HL-60 (cell line): ENCODE measurements at regions not wholly inside any gene's neighbourhood (a gene's known extent, or its start where the extent isn't known, plus 50 kb on each side); places are given as distances from the start of the nearest gene placed in this dataset.

Source experiments
- DNase-seq, 2 experiments: peaks; one replicate each; pipeline ENCODE4 v3.0.0-alpha.2; 2010 to 2020; ENCODE audit warnings: low read depth in 1 of 2, low spot score in 1 of 2
- H3K27ac ChIP-seq: fragments of 250-450 bp; sonication (Bioruptor Pico); replicated peaks from 2 replicates; pipeline ENCODE4 v1.5.1; 2020; ENCODE audit warnings: mild to moderate bottlenecking, moderate library complexity
- H3K27me3 ChIP-seq: fragments of 250-450 bp; sonication (Bioruptor Pico); 2 replicates; pipeline ENCODE4 v1.5.1; 2021; ENCODE audit warnings: mild to moderate bottlenecking, moderate library complexity; ENCODE audit not compliant: insufficient read depth, poor library complexity, severe bottlenecking
- H3K4me3 ChIP-seq: replicated peaks from 2 replicates; pipeline ENCODE4 v1.5.1; 2011; ENCODE audit warnings: mild to moderate bottlenecking, control low read depth, low read length; ENCODE audit not compliant: insufficient read depth
- CTCF ChIP-seq: IDR thresholded peaks from one replicate; pipeline ENCODE4 v1.5.1; 2011; ENCODE audit warnings: low read length, control low read depth, inconsistent platforms; ENCODE audit not compliant: insufficient read depth
- GABPA ChIP-seq: IDR thresholded peaks from 2 replicates; pipeline ENCODE4 v1.6.1; 2012; ENCODE audit warnings: low read depth
- POLR2AphosphoS5 ChIP-seq: IDR thresholded peaks from 2 replicates; pipeline ENCODE4 v1.6.1; 2012; ENCODE audit warnings: low read depth
- REST ChIP-seq: IDR thresholded peaks from 2 replicates; pipeline ENCODE4 v1.6.1; 2012; ENCODE audit warnings: low read depth; ENCODE audit not compliant: insufficient replicate concordance
- SPI1 ChIP-seq: IDR thresholded peaks from 2 replicates; pipeline ENCODE4 v1.6.1; 2012; ENCODE audit warnings: low read depth, mild to moderate bottlenecking, borderline replicate concordance

GRCh38 chr6:9646342-9647070 lies 768.4 kb downstream of the TFAP2A start:
- Histone ChIP-seq H3K4me3 (no peak overlapping the region), H3K27me3 (no peaks in the 10 kb centered on the region), H3K27ac (peak overlapping the region; percentile 72)
- peak; percentile 80 to 95 for DNase-seq
- TF ChIP-seq POLR2AphosphoS5 (peak; percentile 75), SPI1 (no peak), CTCF (no peak), REST (peak; percentile 54), GABPA (no peak)

- no peak overlapping the region for H3K27ac ChIP-seq
- no peaks in the 10 kb centered on the region for H3K27me3 ChIP-seq
- H3K4me3 ChIP-seq = no peak overlapping the region
- TF ChIP-seq POLR2AphosphoS5 (no peak), GABPA (no peak), CTCF (no peak), REST (no peak), SPI1 (no peak)
- DNase-seq = no peak
Observed at GRCh38 chr6:9638861-9639260, 776.0 kb downstream of the TFAP2A start.

- DNase-seq = no peak
- Histone ChIP-seq H3K27ac (no peak overlapping the region), H3K27me3 (no peaks in the 10 kb centered on the region), H3K4me3 (no peak overlapping the region)
- no peak for TF ChIP-seq CTCF
- TF ChIP-seq POLR2AphosphoS5 = no peak
Observed at GRCh38 chr6:9634776-9635175, 780.1 kb downstream of the TFAP2A start.

- Histone ChIP-seq H3K27me3 (no peaks in the 10 kb centered on the region), H3K4me3 (no peak overlapping the region), H3K27ac (no peak overlapping the region)
- no peak for TF ChIP-seq SPI1
- TF ChIP-seq GABPA = no peak
- no peak for TF ChIP-seq REST
- TF ChIP-seq CTCF = no peak
- TF ChIP-seq POLR2AphosphoS5 = no peak
- no peak for DNase-seq
Observed at GRCh38 chr6:9632026-9632425, 782.8 kb downstream of the TFAP2A start.
